ENCODE measurements at regions not wholly inside any gene's neighbourhood (a gene's known extent, or its start where the extent isn't known, plus 50 kb on each side); places are given as distances from the start of the nearest gene placed in this dataset.

GRCh38 chr3:178194539-178194938 is 341.7 kb upstream of the KCNMB2 start:
- no peak for TF ChIP-seq CTCF (conservative IDR thresholded peaks at IDR 0.05)
- TF ChIP-seq EZH2 (IDR thresholded peaks at IDR 0.05; ENCODE audit: low read depth), result no peak

All from PC-9 (cell line).